NB4 (cell line): ENCODE measurements at regions not wholly inside any gene's neighbourhood (a gene's known extent, or its start where the extent isn't known, plus 50 kb on each side); places are given as distances from the start of the nearest gene placed in this dataset.

ENCODE experiments used
- DNase-seq: peaks from one replicate; pipeline ENCODE4 v3.0.0; 2010; ENCODE audit warnings: low read depth
- H3K4me3 ChIP-seq: one replicate; pipeline ENCODE4 v1.5.1; 2011; ENCODE audit warnings: mild to moderate bottlenecking, low read depth, low read length, moderate library complexity
- MAX ChIP-seq: IDR thresholded peaks from 2 replicates; pipeline ENCODE4 v1.6.1; 2011; ENCODE audit warnings: low read depth, low read length
- MYC ChIP-seq: IDR thresholded peaks from 2 replicates; pipeline ENCODE4 v1.6.1; 2011; ENCODE audit warnings: low read depth, low read length
- POLR2A ChIP-seq: IDR thresholded peaks from 2 replicates; pipeline ENCODE4 v1.6.1; 2011; ENCODE audit warnings: mild to moderate bottlenecking; ENCODE audit not compliant: insufficient read length; ENCODE audit errors: extremely low read depth
- TF ChIP-seq, protein P1 (sequence below): IDR thresholded peaks from one replicate; pipeline ENCODE4 v1.5.1; 2012; ENCODE audit warnings: low read depth, low read length

GRCh38 chr6:9938801-9939200, 476.1 kb downstream of the TFAP2A start:
- DNase-seq: no peak
- no peak overlapping the region for H3K4me3 ChIP-seq
- no peak for TF ChIP-seq POLR2A

GRCh38 chr6:9937031-9937763, 477.7 kb downstream of the TFAP2A start:
- TF ChIP-seq POLR2A: no peak
- no peak for TF ChIP-seq MAX
- DNase-seq: no peak
- no peak overlapping the region for H3K4me3 ChIP-seq

DNA sequence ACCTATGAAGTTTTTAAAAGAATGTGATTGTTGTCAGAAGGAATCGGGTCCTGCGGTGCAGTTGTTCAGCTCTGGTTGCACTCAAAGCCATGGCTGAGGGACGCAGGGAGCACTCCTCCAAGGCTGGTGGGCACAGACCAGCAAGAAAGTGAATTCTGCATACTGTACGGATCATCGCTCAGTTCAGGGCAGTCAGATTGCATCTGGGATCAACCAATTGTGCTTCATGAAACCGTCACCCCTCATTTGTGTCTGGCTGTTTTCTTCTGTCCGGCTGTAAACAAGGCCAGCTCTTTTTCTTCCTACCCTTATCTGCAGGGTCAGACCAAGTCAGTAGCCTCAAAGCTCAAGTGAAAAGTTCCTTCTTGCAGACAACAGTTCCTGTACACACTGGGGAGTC, 478.3 kb downstream of the TFAP2A start:
- TF ChIP-seq MYC (no peak), MAX (no peak), POLR2A (no peak)
- TF ChIP-seq, protein P1, sequence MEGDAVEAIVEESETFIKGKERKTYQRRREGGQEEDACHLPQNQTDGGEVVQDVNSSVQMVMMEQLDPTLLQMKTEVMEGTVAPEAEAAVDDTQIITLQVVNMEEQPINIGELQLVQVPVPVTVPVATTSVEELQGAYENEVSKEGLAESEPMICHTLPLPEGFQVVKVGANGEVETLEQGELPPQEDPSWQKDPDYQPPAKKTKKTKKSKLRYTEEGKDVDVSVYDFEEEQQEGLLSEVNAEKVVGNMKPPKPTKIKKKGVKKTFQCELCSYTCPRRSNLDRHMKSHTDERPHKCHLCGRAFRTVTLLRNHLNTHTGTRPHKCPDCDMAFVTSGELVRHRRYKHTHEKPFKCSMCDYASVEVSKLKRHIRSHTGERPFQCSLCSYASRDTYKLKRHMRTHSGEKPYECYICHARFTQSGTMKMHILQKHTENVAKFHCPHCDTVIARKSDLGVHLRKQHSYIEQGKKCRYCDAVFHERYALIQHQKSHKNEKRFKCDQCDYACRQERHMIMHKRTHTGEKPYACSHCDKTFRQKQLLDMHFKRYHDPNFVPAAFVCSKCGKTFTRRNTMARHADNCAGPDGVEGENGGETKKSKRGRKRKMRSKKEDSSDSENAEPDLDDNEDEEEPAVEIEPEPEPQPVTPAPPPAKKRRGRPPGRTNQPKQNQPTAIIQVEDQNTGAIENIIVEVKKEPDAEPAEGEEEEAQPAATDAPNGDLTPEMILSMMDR: no peak
- DNase-seq: no peak
- no peak overlapping the region for H3K4me3 ChIP-seq

DNA sequence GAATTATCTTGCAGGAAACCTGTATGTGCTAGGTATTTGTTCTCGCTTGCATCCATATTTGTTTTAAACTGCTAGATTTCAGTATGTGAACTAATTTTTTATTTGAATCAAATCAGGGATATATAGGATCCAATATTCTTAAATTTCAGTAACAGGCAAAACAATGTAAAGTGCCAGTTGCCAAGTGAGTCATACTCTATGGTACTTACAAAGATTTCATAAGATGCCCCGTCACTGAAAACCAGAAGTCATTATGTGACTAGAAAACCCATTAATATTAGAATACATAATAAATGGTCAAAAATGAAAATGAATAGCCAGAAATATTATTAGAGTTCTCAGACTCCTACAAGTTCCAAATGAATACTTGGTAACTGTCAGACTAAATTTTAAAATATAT, 481.2 kb downstream of the TFAP2A start:
- TF ChIP-seq, protein P1: no peak
- no peak for TF ChIP-seq MYC
- no peak for DNase-seq
- no peak overlapping the region for H3K4me3 ChIP-seq

DNA sequence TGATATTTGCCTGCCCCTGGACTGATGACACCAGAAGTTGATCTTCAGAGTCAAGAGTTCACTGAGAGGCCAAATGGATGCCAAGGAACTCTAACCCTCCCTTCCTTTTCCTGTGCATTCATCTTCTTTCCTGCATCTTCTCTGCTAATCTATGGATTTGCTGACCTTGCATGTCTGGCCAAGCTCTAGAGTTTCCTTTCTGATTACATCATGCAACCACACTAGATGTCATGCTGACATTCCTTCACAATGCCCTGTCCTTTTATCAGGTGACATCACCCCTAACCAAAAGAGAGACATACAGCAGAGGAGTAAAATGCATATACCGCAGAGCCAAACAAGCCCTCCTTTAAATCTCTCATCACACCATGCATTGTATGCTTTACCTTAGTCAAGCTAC, 487.6 kb downstream of the TFAP2A start:
- no peak for DNase-seq
- TF ChIP-seq MAX (no peak), POLR2A (no peak)
- TF ChIP-seq, protein P1: no peak
- no peak overlapping the region for H3K4me3 ChIP-seq

DNA sequence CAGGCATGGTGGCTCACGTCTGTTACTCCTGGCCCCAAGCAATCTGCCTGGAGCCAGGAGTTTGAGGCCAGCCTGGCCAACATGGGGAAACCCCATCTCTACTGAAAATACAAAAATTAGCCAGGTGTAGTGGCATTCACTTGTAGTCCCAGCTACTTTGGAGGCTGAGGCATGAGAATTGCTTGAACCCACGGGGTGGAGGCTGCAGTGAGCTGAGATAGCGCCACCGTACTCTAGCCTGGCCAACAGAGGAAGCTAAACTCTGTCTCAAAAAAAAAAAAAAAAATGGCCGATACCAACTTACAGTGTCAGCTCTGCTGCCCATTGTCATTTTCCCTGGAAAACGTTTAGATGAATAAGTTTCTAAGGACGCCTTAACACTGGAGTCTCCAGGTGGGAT, 489.9 kb downstream of the TFAP2A start:
- DNase-seq: no peak
- H3K4me3 ChIP-seq: no peak overlapping the region
- TF ChIP-seq MYC: no peak
- TF ChIP-seq POLR2A: no peak
- TF ChIP-seq, protein P1: no peak
- no peak for TF ChIP-seq MAX

DNA sequence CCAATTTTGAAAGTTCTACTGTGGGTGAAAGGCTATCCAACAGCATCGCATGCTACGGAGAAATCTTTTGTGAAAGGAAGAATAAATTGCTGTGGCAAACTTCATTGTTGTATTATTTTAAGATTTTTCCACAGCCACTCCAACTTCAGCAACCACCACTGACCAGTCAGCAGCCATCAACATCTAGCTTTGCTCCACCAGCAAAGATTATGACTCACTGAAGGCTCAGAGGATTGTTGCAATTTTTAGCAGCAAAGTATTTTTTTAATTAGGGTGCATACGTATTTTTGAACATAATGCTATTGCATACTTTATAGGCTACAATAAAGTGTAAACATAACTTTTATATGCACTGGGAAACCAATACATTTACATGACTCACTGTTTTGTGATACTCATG, 493.5 kb downstream of the TFAP2A start:
- TF ChIP-seq POLR2A: no peak
- no peak for TF ChIP-seq MYC
- TF ChIP-seq MAX: no peak
- TF ChIP-seq, protein P1: no peak
- no peak for DNase-seq
- H3K4me3 ChIP-seq: no peak overlapping the region
